ENCODE measurements at regions not wholly inside any gene's neighbourhood (a gene's known extent, or its start where the extent isn't known, plus 50 kb on each side); places are given as distances from the start of the nearest gene placed in this dataset.
A peak's percentile ranks its signal among the peaks of the same experiment; 100 is the strongest.

DNA sequence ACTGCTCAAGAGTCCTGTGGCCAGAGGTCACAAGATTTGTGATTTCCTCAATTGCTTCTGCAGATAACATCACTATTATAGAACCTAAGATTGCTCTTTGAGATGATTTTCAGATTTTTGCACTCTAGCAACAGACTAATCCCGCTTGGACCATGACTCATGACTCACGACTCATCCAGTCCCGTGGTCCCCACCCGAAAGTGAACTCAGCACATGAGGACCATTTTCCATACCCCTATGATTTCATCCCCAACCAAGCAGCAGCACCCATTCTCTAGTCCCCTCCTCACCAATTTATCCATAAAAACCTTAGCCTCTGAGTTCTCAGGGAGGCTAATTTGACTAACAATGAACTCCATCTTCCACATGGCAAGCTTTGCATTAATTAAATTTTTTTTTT lies 106.3 kb upstream of the ALCAM start:
- Histone ChIP-seq H3K4me1 (ENCODE audit: insufficient read depth, low read length) (peaks cover 6% of the 10 kb centered on the region), H3K36me3 (ENCODE audit: insufficient read depth, low read length) (no peaks in the 10 kb centered on the region), H4K20me1 (ENCODE audit: insufficient read depth, low read length) (no peaks in the 10 kb centered on the region), H3K4me2 (ENCODE audit: insufficient read depth, low read length) (no peak overlapping the region), H3K79me2 (ENCODE audit: insufficient read depth, low read length) (no peaks in the 10 kb centered on the region), H3K27ac (ENCODE audit: low read depth, low read length) (no peak overlapping the region), H3K27me3 (ENCODE audit: insufficient read depth, low read length) (no peaks in the 10 kb centered on the region), H2AFZ (ENCODE audit: low read length) (no peak overlapping the region), H3K9me3 (ENCODE audit: low read depth, low read length) (no peaks in the 10 kb centered on the region), H3K4me3 (ENCODE audit: insufficient read depth, low read length) (no peak overlapping the region)
- no peak for DNase-seq (ENCODE audit: insufficient read length, low spot score, missing footprints)
- no peak for TF ChIP-seq CTCF (IDR thresholded peaks at IDR 0.05; ENCODE audit: extremely low read depth, low read depth, low read length)

GRCh38 chr3:105274536-105274935 lies 92.2 kb upstream of the ALCAM start:
- H3K4me2 ChIP-seq (ENCODE audit: insufficient read depth, low read length) = peak overlapping the region; percentile 43

GRCh38 chr3:105274958-105275357 lies 91.8 kb upstream of the ALCAM start:
- Histone ChIP-seq H3K9me3 (ENCODE audit: low read depth, low read length) (no peaks in the 10 kb centered on the region), H4K20me1 (ENCODE audit: insufficient read depth, low read length) (no peaks in the 10 kb centered on the region), H3K79me2 (ENCODE audit: insufficient read depth, low read length) (no peaks in the 10 kb centered on the region), H3K4me1 (ENCODE audit: insufficient read depth, low read length) (peaks cover 24% of the 10 kb centered on the region), H3K27ac (ENCODE audit: low read depth, low read length) (peak overlapping the region; percentile 82), H3K4me3 (ENCODE audit: insufficient read depth, low read length) (no peak overlapping the region), H3K4me2 (ENCODE audit: insufficient read depth, low read length) (peak overlapping the region; percentile 43), H2AFZ (ENCODE audit: low read length) (no peak overlapping the region), H3K27me3 (ENCODE audit: insufficient read depth, low read length) (no peaks in the 10 kb centered on the region), H3K36me3 (ENCODE audit: insufficient read depth, low read length) (no peaks in the 10 kb centered on the region)
- no peak for TF ChIP-seq CTCF (IDR thresholded peaks at IDR 0.05; ENCODE audit: extremely low read depth, low read depth, low read length)
- no peak for DNase-seq (ENCODE audit: insufficient read length, low spot score, missing footprints)

More at GRCh38 chr3:105274536-105274935, 92.2 kb upstream of the ALCAM start:
- H3K27me3 ChIP-seq (ENCODE audit: insufficient read depth, low read length) = no peaks in the 10 kb centered on the region
- no peak for TF ChIP-seq CTCF (IDR thresholded peaks at IDR 0.05; ENCODE audit: extremely low read depth, low read depth, low read length)
- H3K4me1 ChIP-seq (ENCODE audit: insufficient read depth, low read length) = peaks cover 24% of the 10 kb centered on the region
- no peak overlapping the region for H2AFZ ChIP-seq (ENCODE audit: low read length)
- H3K27ac ChIP-seq (ENCODE audit: low read depth, low read length) = peak overlapping the region; percentile 82
- no peaks in the 10 kb centered on the region for H3K9me3 ChIP-seq (ENCODE audit: low read depth, low read length)
- no peak for DNase-seq (ENCODE audit: insufficient read length, low spot score, missing footprints)
- no peak overlapping the region for H3K4me3 ChIP-seq (ENCODE audit: insufficient read depth, low read length)
- H4K20me1 ChIP-seq (ENCODE audit: insufficient read depth, low read length) = no peaks in the 10 kb centered on the region
- H3K36me3 ChIP-seq (ENCODE audit: insufficient read depth, low read length) = no peaks in the 10 kb centered on the region
- no peaks in the 10 kb centered on the region for H3K79me2 ChIP-seq (ENCODE audit: insufficient read depth, low read length)

DNA sequence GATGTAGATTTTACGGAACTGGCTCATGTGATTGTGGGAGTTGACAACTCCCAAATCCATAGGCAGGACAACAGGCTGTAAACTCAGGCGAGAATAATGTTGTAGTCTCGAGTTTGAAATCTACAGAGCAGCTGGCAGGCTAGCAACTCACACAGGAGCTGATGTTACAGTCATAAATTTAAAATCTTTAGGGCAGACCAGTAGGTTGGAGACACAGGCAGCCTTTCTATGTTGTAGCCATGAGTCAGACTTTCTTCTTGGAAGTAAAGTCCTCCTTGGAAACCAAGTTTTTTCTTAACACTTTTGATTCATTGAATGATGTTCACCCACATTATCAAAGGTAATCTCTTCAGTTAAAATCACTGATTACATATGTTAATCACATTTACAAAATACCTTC lies 89.1 kb upstream of the ALCAM start:
- no peak overlapping the region for H3K27ac ChIP-seq (ENCODE audit: low read depth, low read length)
- H3K4me3 ChIP-seq (ENCODE audit: insufficient read depth, low read length) = no peak overlapping the region
- H3K4me2 ChIP-seq (ENCODE audit: insufficient read depth, low read length) = no peak overlapping the region
- no peak for TF ChIP-seq CTCF (IDR thresholded peaks at IDR 0.05; ENCODE audit: extremely low read depth, low read depth, low read length)
- no peaks in the 10 kb centered on the region for H3K79me2 ChIP-seq (ENCODE audit: insufficient read depth, low read length)
- H3K4me1 ChIP-seq (ENCODE audit: insufficient read depth, low read length) = peaks cover 24% of the 10 kb centered on the region
- no peaks in the 10 kb centered on the region for H3K9me3 ChIP-seq (ENCODE audit: low read depth, low read length)
- no peak overlapping the region for H2AFZ ChIP-seq (ENCODE audit: low read length)
- no peaks in the 10 kb centered on the region for H3K27me3 ChIP-seq (ENCODE audit: insufficient read depth, low read length)
- no peaks in the 10 kb centered on the region for H4K20me1 ChIP-seq (ENCODE audit: insufficient read depth, low read length)
- no peaks in the 10 kb centered on the region for H3K36me3 ChIP-seq (ENCODE audit: insufficient read depth, low read length)
- no peak for DNase-seq (ENCODE audit: insufficient read length, low spot score, missing footprints)

Data from osteoblast (primary cell).